ENCODE measurements at regions not wholly inside any gene's neighbourhood (a gene's known extent, or its start where the extent isn't known, plus 50 kb on each side); places are given as distances from the start of the nearest gene placed in this dataset.
"Not testable (repeated sequence)": the region's sequence is repeated elsewhere in the genome, so short reads cannot be mapped to it uniquely, and the experiment has no call there.

DNA sequence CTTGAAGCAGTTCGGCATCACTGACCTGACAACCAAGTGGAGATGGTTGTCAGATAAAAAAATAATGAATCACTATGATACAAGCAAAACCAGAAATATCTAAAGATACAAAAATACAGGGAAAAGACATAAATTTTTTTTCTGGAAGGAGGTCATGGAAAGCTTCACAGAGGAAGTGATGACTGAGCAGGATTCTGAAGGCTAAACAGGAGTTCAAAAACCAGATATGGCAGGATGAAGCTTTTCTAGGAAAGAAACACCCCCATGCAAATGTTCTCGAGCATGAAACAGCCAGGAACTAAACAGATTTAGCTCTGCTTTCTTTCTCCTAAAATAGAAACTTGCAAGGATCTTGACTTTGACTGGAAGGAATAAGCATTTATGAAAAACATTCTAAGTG, 60.7 kb upstream of the IFNE start:
- 43% methylated on average over 1 of the region's 2 CpGs for WGBS (ENCODE audit: insufficient coverage)
- H3K9me3 Mint-ChIP-seq (ENCODE audit: insufficient read depth) = no peaks in the 10 kb centered on the region
- Histone ChIP-seq H3K79me2 (ENCODE audit: control insufficient read depth, insufficient read depth, low read length) (no peaks in the 10 kb centered on the region), H3K4me2 (replicated peaks; ENCODE audit: low read depth, low read length, poor library complexity, severe bottlenecking) (no peak overlapping the region), H3K27ac (ENCODE audit: low read length in 2 of 2) (no peak overlapping the region), H3K27me3 (replicated peaks in 1 of 4; ENCODE audit: control extremely low read depth in 1 of 4, control insufficient read depth in 3 of 4, insufficient read depth in 4 of 4, low read length in 3 of 4) (no peaks in the 10 kb centered on the region), H3K4me3 (ENCODE audit: control extremely low read depth in 1 of 5, extremely low read depth in 1 of 5, insufficient read depth in 1 of 5, low read depth in 2 of 5, low read length in 4 of 5) (no peak overlapping the region), H3K36me3 (replicated peaks in 1 of 2; ENCODE audit: control extremely low read depth in 1 of 2, control insufficient read depth in 1 of 2, extremely low read depth in 1 of 2, insufficient read depth in 2 of 2, low read length in 1 of 2) (no peaks in the 10 kb centered on the region), H4K20me1 (ENCODE audit: control insufficient read depth, insufficient read depth, low read length, poor library complexity, severe bottlenecking) (no peaks in the 10 kb centered on the region), H3K4me1 (ENCODE audit: control insufficient read depth in 2 of 2, insufficient read depth in 2 of 2, low read length in 2 of 2) (no peaks in the 10 kb centered on the region), H3K9ac (ENCODE audit: low read length) (no peak overlapping the region), H3K9me3 (ENCODE audit: control extremely low read depth in 1 of 3, control insufficient read depth in 2 of 3, insufficient read depth in 1 of 3, low read length in 2 of 3) (no peaks in the 10 kb centered on the region), H2AFZ (ENCODE audit: insufficient read depth, low read depth, low read length, poor library complexity, severe bottlenecking) (no peak overlapping the region)
- H3K4me3 Mint-ChIP-seq = no peak overlapping the region
- TF ChIP-seq, protein P1, sequence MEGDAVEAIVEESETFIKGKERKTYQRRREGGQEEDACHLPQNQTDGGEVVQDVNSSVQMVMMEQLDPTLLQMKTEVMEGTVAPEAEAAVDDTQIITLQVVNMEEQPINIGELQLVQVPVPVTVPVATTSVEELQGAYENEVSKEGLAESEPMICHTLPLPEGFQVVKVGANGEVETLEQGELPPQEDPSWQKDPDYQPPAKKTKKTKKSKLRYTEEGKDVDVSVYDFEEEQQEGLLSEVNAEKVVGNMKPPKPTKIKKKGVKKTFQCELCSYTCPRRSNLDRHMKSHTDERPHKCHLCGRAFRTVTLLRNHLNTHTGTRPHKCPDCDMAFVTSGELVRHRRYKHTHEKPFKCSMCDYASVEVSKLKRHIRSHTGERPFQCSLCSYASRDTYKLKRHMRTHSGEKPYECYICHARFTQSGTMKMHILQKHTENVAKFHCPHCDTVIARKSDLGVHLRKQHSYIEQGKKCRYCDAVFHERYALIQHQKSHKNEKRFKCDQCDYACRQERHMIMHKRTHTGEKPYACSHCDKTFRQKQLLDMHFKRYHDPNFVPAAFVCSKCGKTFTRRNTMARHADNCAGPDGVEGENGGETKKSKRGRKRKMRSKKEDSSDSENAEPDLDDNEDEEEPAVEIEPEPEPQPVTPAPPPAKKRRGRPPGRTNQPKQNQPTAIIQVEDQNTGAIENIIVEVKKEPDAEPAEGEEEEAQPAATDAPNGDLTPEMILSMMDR (IDR thresholded peaks at IDR 0.05) = no peak
- no peak for TF ChIP-seq EZH2 (IDR thresholded peaks at IDR 0.05; ENCODE audit: borderline replicate concordance, insufficient read depth, low read depth, low read length, poor library complexity, severe bottlenecking)
- H3K27ac Mint-ChIP-seq = no peak overlapping the region
- no peaks in the 10 kb centered on the region for H3K27me3 Mint-ChIP-seq
- POLR2A ChIA-PET = no interaction called here
- intact Hi-C loops (cut with micrococcal nuclease) = no loop called here
- CTCF ChIA-PET = no interaction called here
- H3K4me1 Mint-ChIP-seq = no peaks in the 10 kb centered on the region
- no peak for DNase-seq
- no peak for ATAC-seq (ENCODE audit: low read depth)

DNA sequence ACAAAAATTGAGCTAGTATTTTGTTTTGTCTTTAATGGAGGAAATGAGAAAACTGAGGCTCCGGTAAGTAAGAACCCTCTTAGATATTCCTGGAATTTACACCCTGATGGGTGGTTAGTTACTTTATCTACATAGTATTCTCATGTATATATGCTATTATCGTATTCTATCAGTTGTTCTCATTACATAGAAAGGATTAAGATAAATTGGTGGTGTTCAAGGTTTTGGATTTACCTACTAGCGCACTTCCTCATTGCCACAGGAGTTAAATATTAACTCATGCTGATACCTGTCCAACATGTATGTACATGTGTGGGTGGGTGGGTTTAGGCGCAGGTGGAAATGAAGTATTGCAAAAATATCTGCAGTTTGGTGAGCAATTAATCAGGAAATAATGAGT, 61.1 kb upstream of the IFNE start:
- Histone ChIP-seq H2AFZ (ENCODE audit: insufficient read depth, low read depth, low read length, poor library complexity, severe bottlenecking) (no peak overlapping the region), H3K79me2 (ENCODE audit: control insufficient read depth, insufficient read depth, low read length) (no peaks in the 10 kb centered on the region), H3K27me3 (replicated peaks in 1 of 4; ENCODE audit: control extremely low read depth in 1 of 4, control insufficient read depth in 3 of 4, insufficient read depth in 4 of 4, low read length in 3 of 4) (no peaks in the 10 kb centered on the region), H3K36me3 (replicated peaks in 1 of 2; ENCODE audit: control extremely low read depth in 1 of 2, control insufficient read depth in 1 of 2, extremely low read depth in 1 of 2, insufficient read depth in 2 of 2, low read length in 1 of 2) (no peaks in the 10 kb centered on the region), H4K20me1 (ENCODE audit: control insufficient read depth, insufficient read depth, low read length, poor library complexity, severe bottlenecking) (no peaks in the 10 kb centered on the region), H3K27ac (ENCODE audit: low read length in 2 of 2) (no peak overlapping the region), H3K4me2 (replicated peaks; ENCODE audit: low read depth, low read length, poor library complexity, severe bottlenecking) (no peak overlapping the region), H3K4me3 (ENCODE audit: control extremely low read depth in 1 of 5, extremely low read depth in 1 of 5, insufficient read depth in 1 of 5, low read depth in 2 of 5, low read length in 4 of 5) (no peak overlapping the region), H3K9me3 (ENCODE audit: control extremely low read depth in 1 of 3, control insufficient read depth in 2 of 3, insufficient read depth in 1 of 3, low read length in 2 of 3) (no peaks in the 10 kb centered on the region), H3K4me1 (ENCODE audit: control insufficient read depth in 2 of 2, insufficient read depth in 2 of 2, low read length in 2 of 2) (no peaks in the 10 kb centered on the region), H3K9ac (ENCODE audit: low read length) (no peak overlapping the region)
- intact Hi-C loops (cut with micrococcal nuclease) = no loop called here
- WGBS (ENCODE audit: insufficient coverage) = no CpG with 5 or more reads among the region's 4 CpGs
- H3K4me3 Mint-ChIP-seq = no peak overlapping the region
- TF ChIP-seq EZH2 (IDR thresholded peaks at IDR 0.05; ENCODE audit: borderline replicate concordance, insufficient read depth, low read depth, low read length, poor library complexity, severe bottlenecking) = no peak
- TF ChIP-seq, protein P1 (IDR thresholded peaks at IDR 0.05) = no peak
- no peaks in the 10 kb centered on the region for H3K27me3 Mint-ChIP-seq
- H3K27ac Mint-ChIP-seq = no peak overlapping the region
- ATAC-seq (ENCODE audit: low read depth) (no peak), DNase-seq (no peak)
- no peaks in the 10 kb centered on the region for H3K9me3 Mint-ChIP-seq (ENCODE audit: insufficient read depth)
- CTCF ChIA-PET = no interaction called here
- no peaks in the 10 kb centered on the region for H3K4me1 Mint-ChIP-seq
- POLR2A ChIA-PET = no interaction called here

DNA sequence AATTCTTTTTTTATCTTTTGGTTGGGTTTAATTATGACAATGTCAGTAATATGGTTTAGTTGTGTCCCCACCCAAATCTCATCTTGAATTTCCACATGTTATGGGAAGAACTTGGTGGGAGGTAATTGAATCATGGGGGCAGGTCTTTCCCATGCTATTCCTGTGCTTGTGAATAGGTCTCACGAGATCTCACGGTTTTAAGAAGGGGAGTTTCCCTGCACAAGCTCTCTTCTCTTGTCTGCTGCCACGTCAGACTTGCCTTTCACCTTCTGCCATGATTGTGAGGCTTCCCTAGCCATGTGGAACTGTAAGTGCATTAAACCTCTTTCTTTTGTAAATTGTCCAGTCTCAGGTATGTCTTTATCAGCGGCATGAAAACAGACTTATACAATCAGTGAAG, 61.7 kb upstream of the IFNE start:
- H3K36me3 ChIP-seq (replicated peaks in 1 of 2; ENCODE audit: control extremely low read depth in 1 of 2, control insufficient read depth in 1 of 2, extremely low read depth in 1 of 2, insufficient read depth in 2 of 2, low read length in 1 of 2); ATAC-seq (ENCODE audit: low read depth); H3K4me1 ChIP-seq (ENCODE audit: control insufficient read depth in 2 of 2, insufficient read depth in 2 of 2, low read length in 2 of 2); H3K79me2 ChIP-seq (ENCODE audit: control insufficient read depth, insufficient read depth, low read length); DNase-seq; H3K4me2 ChIP-seq (replicated peaks; ENCODE audit: low read depth, low read length, poor library complexity, severe bottlenecking); H3K4me3 Mint-ChIP-seq; H3K27me3 ChIP-seq (replicated peaks in 1 of 4; ENCODE audit: control extremely low read depth in 1 of 4, control insufficient read depth in 3 of 4, insufficient read depth in 4 of 4, low read length in 3 of 4); H3K9me3 Mint-ChIP-seq (ENCODE audit: insufficient read depth); H3K9ac ChIP-seq (ENCODE audit: low read length); H3K27ac ChIP-seq (ENCODE audit: low read length in 2 of 2); CTCF ChIA-PET; H2AFZ ChIP-seq (ENCODE audit: insufficient read depth, low read depth, low read length, poor library complexity, severe bottlenecking); H3K27me3 Mint-ChIP-seq; H3K4me3 ChIP-seq (ENCODE audit: control extremely low read depth in 1 of 5, extremely low read depth in 1 of 5, insufficient read depth in 1 of 5, low read depth in 2 of 5, low read length in 4 of 5); POLR2A ChIA-PET; H3K27ac Mint-ChIP-seq; H3K4me1 Mint-ChIP-seq; H3K9me3 ChIP-seq (ENCODE audit: control extremely low read depth in 1 of 3, control insufficient read depth in 2 of 3, insufficient read depth in 1 of 3, low read length in 2 of 3); intact Hi-C loops (cut with micrococcal nuclease); H4K20me1 ChIP-seq (ENCODE audit: control insufficient read depth, insufficient read depth, low read length, poor library complexity, severe bottlenecking): not testable (repeated sequence)
- 100% methylated on average over 1 of the region's 4 CpGs for WGBS (ENCODE audit: insufficient coverage)
